NCI-H82 treated with DMSO at 0.1 percent for 48 hours (cell line): ENCODE measurements at regions not wholly inside any gene's neighbourhood (a gene's known extent, or its start where the extent isn't known, plus 50 kb on each side); places are given as distances from the start of the nearest gene placed in this dataset.

Experiments used
- DNase-seq: peaks from one replicate; lab custom pipeline; 2025; ENCODE audit not compliant: unreplicated experiment; lab: John Stamatoyannopoulos, UW

- DNase-seq = no peak
These were observed 53.9 kb upstream of the NUDT4 start for GRCh38 chr12:93323625-93324329.

GRCh38 chr12:93325855-93326254 is 51.9 kb upstream of the NUDT4 start:
- DNase-seq = no peak
